Prostate gland (tissue), 2 donors: ENCODE measurements at regions not wholly inside any gene's neighbourhood (a gene's known extent, or its start where the extent isn't known, plus 50 kb on each side); places are given as distances from the start of the nearest gene placed in this dataset.
"Not testable (repeated sequence)": the region's sequence is repeated elsewhere in the genome, so short reads cannot be mapped to it uniquely, and the experiment has no call there.

Experiments
- DNase-seq: peaks from one replicate; pipeline ENCODE4 v3.0.0-alpha.2; 2019; ENCODE audit warnings: low spot score
- H3K27ac ChIP-seq, 2 donors: fragments of 200-600 bp; sonication (generic); 2 replicates each; pipeline ENCODE4 v1.5.1; 2017 to 2019
- H3K27me3 ChIP-seq: fragments of 200-600 bp; sonication (generic); replicated peaks from 2 replicates; pipeline ENCODE4 v1.5.1; 2019; ENCODE audit not compliant: insufficient read depth
- H3K36me3 ChIP-seq, 2 donors: fragments of 200-600 bp; sonication (generic); 1 replicate in 1 of 2; 2 replicates in 1 of 2; pipeline versions ENCODE4 v1.5.1 to v1.8.1; 2017 to 2019
- H3K4me1 ChIP-seq: fragments of 200-600 bp; sonication (generic); replicated peaks from 2 replicates; pipeline ENCODE4 v1.5.1; 2019
- H3K4me3 ChIP-seq, 2 donors: fragments of 200-600 bp; sonication (generic); 2 replicates each; pipeline ENCODE4 v1.5.1; 2017 to 2019
- H3K9me3 ChIP-seq: fragments of 200-600 bp; sonication (generic); 2 replicates; pipeline ENCODE4 v1.5.1; 2017
- POLR2A ChIP-seq: fragments of 450-650 bp; IDR thresholded peaks from one replicate; pipeline ENCODE4 v1.6.1; 2016; ENCODE audit warnings: antibody characterized with exemption, mild to moderate bottlenecking
- POLR2AphosphoS5 ChIP-seq: sonication (generic); formaldehyde crosslinking; IDR thresholded peaks from one replicate; pipeline ENCODE4 v1.6.1; 2017; ENCODE audit warnings: antibody characterized with exemption
- WGBS: methylation state at CpG from one replicate; pipeline ENCODE4 v1.1.5; 2018; 5-methylcytosine and 5-hydroxymethylcytosine counted together
- intact Hi-C: fragments of 100-400 bp; cut with DNase I; formaldehyde crosslinking; loops from one replicate; pipeline ENCODE4 v1.14.2; 2022
- TF ChIP-seq, protein P1 (sequence below), 4 experiments: fragments of 200-600 bp in 2 of 4; fragments of 450-650 bp in 2 of 4; sonication (generic) in 2 of 4; IDR thresholded peaks; 1 replicate in 3 of 4; 2 replicates in 1 of 4; pipeline ENCODE4 v1.5.1; 2016 to 2019; ENCODE audit warnings: antibody characterized with exemption in 4 of 4, mild to moderate bottlenecking in 2 of 4, moderate library complexity in 2 of 4

DNA sequence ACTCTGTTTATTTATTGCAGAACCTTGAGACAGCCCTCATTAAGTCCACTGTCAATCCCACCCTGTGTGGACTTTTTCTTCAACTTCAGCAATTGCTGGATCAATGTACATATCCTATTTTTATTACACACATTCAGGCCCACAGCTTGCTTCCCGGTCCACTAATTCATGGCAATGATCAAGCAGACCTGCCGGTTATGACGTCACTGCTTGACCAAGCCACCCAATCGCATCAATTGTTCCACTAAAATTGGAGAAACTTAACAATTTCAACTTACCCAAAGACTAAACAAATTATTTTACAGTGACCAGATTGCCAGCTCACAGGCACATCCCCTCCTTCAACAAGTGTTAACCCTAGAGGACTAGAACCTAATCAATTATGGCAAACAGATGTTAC is 240.4 kb upstream of the MAGEB18 start:
- TF ChIP-seq, protein P1, sequence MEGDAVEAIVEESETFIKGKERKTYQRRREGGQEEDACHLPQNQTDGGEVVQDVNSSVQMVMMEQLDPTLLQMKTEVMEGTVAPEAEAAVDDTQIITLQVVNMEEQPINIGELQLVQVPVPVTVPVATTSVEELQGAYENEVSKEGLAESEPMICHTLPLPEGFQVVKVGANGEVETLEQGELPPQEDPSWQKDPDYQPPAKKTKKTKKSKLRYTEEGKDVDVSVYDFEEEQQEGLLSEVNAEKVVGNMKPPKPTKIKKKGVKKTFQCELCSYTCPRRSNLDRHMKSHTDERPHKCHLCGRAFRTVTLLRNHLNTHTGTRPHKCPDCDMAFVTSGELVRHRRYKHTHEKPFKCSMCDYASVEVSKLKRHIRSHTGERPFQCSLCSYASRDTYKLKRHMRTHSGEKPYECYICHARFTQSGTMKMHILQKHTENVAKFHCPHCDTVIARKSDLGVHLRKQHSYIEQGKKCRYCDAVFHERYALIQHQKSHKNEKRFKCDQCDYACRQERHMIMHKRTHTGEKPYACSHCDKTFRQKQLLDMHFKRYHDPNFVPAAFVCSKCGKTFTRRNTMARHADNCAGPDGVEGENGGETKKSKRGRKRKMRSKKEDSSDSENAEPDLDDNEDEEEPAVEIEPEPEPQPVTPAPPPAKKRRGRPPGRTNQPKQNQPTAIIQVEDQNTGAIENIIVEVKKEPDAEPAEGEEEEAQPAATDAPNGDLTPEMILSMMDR (IDR thresholded peaks at IDR 0.05), result no peak
- TF ChIP-seq POLR2AphosphoS5, result no peak
- no peak for TF ChIP-seq POLR2A
- intact Hi-C loops, result no loop called here
- Histone ChIP-seq H3K4me3 (no peak overlapping the region), H3K27me3 (no peaks in the 10 kb centered on the region), H3K27ac (no peak overlapping the region), H3K9me3 (no peaks in the 10 kb centered on the region), H3K36me3 (no peaks in the 10 kb centered on the region), H3K4me1 (no peaks in the 10 kb centered on the region)
- 98% methylated on average over 4 of the region's 4 CpGs for WGBS
- DNase-seq, result no peak

DNA sequence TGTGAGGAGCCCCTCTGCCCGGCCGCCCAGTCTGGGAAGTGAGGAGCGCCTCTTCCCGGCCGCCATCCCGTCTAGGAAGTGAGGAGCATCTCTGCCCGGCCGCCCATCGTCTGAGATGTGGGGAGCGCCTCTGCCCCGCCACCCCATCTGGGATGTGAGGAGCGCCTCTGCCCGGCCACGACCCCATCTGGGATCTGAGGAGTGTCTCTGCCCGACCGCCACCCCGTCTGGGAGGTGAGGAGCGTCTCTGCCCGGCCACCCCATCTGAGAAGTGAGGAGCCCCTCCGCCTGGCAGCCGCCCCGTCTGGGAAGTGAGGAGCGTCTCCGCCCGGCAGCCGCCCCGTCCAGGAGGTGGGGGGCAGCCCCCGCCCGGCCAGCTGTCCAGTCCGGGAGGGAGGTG is 232.4 kb upstream of the MAGEB18 start:
- H3K27ac ChIP-seq, H3K9me3 ChIP-seq, H3K27me3 ChIP-seq, DNase-seq, intact Hi-C loops, H3K4me3 ChIP-seq, H3K36me3 ChIP-seq, H3K4me1 ChIP-seq: not testable (repeated sequence)
- WGBS, result 92% methylated on average over 5 of the region's 30 CpGs

DNA sequence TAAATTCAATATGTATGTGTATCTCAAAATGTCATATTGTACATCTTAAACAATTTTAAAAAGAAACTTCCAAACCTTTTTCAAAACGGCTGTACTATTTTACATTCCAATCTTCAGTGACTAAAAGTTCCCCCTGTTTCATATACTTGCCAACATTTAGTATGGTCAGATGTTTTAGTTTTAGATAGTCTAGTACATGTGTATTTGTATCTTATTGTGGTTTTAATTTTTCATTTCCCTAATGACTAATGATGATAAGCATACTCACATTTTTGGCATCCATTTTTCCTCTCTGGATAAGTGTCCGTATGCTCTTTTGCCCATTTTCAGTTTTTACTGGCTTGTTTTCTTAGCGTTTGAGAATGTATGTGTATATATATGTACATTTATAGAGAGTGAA is 212.2 kb upstream of the MAGEB18 start:
- H3K36me3 ChIP-seq, result no peaks in the 10 kb centered on the region
- DNase-seq, result no peak
- H3K9me3 ChIP-seq, result no peaks in the 10 kb centered on the region
- no peaks in the 10 kb centered on the region for H3K4me1 ChIP-seq
- no peak overlapping the region for H3K27ac ChIP-seq
- intact Hi-C loops, result no loop called here
- no peak overlapping the region for H3K4me3 ChIP-seq
- no peaks in the 10 kb centered on the region for H3K27me3 ChIP-seq
- TF ChIP-seq, protein P1 (IDR thresholded peaks at IDR 0.05), result no peak
- no peak for TF ChIP-seq POLR2A
- TF ChIP-seq POLR2AphosphoS5, result no peak
- 64% methylated on average over 3 of the region's 3 CpGs for WGBS

DNA sequence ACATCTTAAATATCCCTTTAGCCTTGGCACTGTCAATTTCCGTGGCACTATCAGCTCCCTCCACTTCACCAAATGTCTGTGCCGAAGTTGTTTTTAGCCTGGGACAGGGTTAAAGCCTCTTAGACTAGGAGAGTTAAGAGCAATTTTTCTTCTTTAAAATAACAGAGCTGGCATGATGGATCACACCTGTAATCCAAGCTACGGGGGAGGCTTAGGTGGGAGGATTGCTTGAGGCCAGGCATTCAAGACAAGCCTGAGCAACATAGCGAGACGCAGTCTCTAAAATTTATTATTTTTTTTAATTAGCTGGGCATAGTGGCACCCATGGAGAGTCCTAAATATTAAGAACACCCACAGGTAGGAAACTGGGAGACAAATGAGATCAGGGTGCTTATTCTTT is 209.8 kb upstream of the MAGEB18 start:
- Histone ChIP-seq H3K27ac (no peak overlapping the region), H3K4me1 (no peaks in the 10 kb centered on the region), H3K36me3 (no peaks in the 10 kb centered on the region), H3K4me3 (no peak overlapping the region), H3K9me3 (no peaks in the 10 kb centered on the region), H3K27me3 (no peaks in the 10 kb centered on the region)
- WGBS, result 88% methylated on average over 5 of the region's 5 CpGs
- no peak for DNase-seq
- intact Hi-C loops, result no loop called here
- TF ChIP-seq POLR2AphosphoS5, result no peak
- TF ChIP-seq POLR2A, result no peak
- TF ChIP-seq, protein P1 (IDR thresholded peaks at IDR 0.05), result no peak

GRCh38 chrX:25941087-25941486 is 197.1 kb upstream of the MAGEB18 start:
- H3K36me3 ChIP-seq, result no peaks in the 10 kb centered on the region
- intact Hi-C loops, result no loop called here
- no peak overlapping the region for H3K27ac ChIP-seq
- no peaks in the 10 kb centered on the region for H3K4me1 ChIP-seq
- no peaks in the 10 kb centered on the region for H3K27me3 ChIP-seq
- DNase-seq, result no peak
- no peak for TF ChIP-seq POLR2A
- TF ChIP-seq, protein P1 (IDR thresholded peaks at IDR 0.05), result no peak
- no peak for TF ChIP-seq POLR2AphosphoS5
- no peaks in the 10 kb centered on the region for H3K9me3 ChIP-seq
- H3K4me3 ChIP-seq, result no peak overlapping the region
- 51% methylated on average over 2 of the region's 2 CpGs for WGBS
